SK-N-SH (cell line): ENCODE measurements at regions not wholly inside any gene's neighbourhood (a gene's known extent, or its start where the extent isn't known, plus 50 kb on each side); places are given as distances from the start of the nearest gene placed in this dataset.

ENCODE experiments used
- CTCF ChIA-PET: fragments of 300-600, 350-600 bp; formaldehyde crosslinking; extraction: SDS; loops from one replicate; lab custom pipeline; 2021; lab: Yijun Ruan, JAX
- POLR2A ChIA-PET: fragments of 350-600 bp; sonication (Branson Sonifier 250); formaldehyde crosslinking; extraction: SDS; loops from one replicate; lab custom pipeline; 2020; ENCODE audit warnings: antibody characterized with exemption, inconsistent platforms; lab: Yijun Ruan, JAX
- DNase-seq: peaks from one replicate; pipeline ENCODE4 v3.0.0; 2012
- H2AFZ ChIP-seq: fragments of 200-600 bp; sonication (generic); 2 replicates; pipeline ENCODE4 v1.8.1; 2016; ENCODE audit warnings: antibody characterized with exemption, mild to moderate bottlenecking, low read depth
- H3F3A ChIP-seq: fragments of 200-600 bp; sonication (generic); replicated peaks from 2 replicates; pipeline ENCODE3; 2016; ENCODE audit warnings: antibody characterized with exemption, mild to moderate bottlenecking; ENCODE audit not compliant: insufficient read depth
- H3K27ac ChIP-seq, 2 experiments: fragments of 200-500 bp in 1 of 2; fragments of 200-600 bp in 1 of 2; sonication (Bioruptor generic) in 1 of 2; sonication (generic), shearing (Covaris generic) in 1 of 2; 2 replicates each; pipeline versions ENCODE4 v1.5.1 to v1.6.1; 2014 to 2016; ENCODE audit warnings: low read depth in 2 of 2, inconsistent platforms in 1 of 2, low read length in 1 of 2, mild to moderate bottlenecking in 1 of 2, mixed read lengths in 1 of 2
- H3K27me3 ChIP-seq: fragments of 200-600 bp; sonication (generic), shearing (Covaris generic); 2 replicates; pipeline ENCODE4 v1.6.1; 2016; ENCODE audit warnings: mixed run types; ENCODE audit not compliant: insufficient read depth
- H3K36me3 ChIP-seq, 2 experiments: fragments of 200-500 bp in 1 of 2; fragments of 200-600 bp in 1 of 2; sonication (Bioruptor generic) in 1 of 2; sonication (generic) in 1 of 2; replicated peaks in 1 of 2; 2 replicates each; pipeline versions ENCODE3 to v1.5.1; 2014 to 2016; ENCODE audit warnings: low read length in 1 of 2, mild to moderate bottlenecking in 1 of 2; ENCODE audit not compliant: insufficient read depth in 2 of 2, control insufficient read depth in 1 of 2
- H3K4me1 ChIP-seq, 2 experiments: fragments of 200-500 bp in 1 of 2; fragments of 200-600 bp in 1 of 2; sonication (Bioruptor generic) in 1 of 2; sonication (generic), shearing (Covaris generic) in 1 of 2; 2 replicates each; pipeline versions ENCODE4 v1.5.1 to v1.6.1; 2014 to 2016; ENCODE audit warnings: low read depth in 1 of 2, low read length in 1 of 2, mixed run types in 1 of 2; ENCODE audit not compliant: insufficient read depth in 2 of 2, control insufficient read depth in 1 of 2
- H3K4me2 ChIP-seq: fragments of 200-600 bp; sonication (generic), shearing (Covaris generic); 2 replicates; pipeline ENCODE4 v1.6.1; 2017; ENCODE audit warnings: mixed run types
- H3K4me3 ChIP-seq, 2 experiments: fragments of 200-500 bp in 1 of 2; fragments of 200-600 bp in 1 of 2; sonication (Bioruptor generic) in 1 of 2; sonication (generic), shearing (Covaris generic) in 1 of 2; 2 replicates each; pipeline versions ENCODE4 v1.5.1 to v1.8.1; 2014 to 2016; ENCODE audit warnings: low read depth in 2 of 2, inconsistent platforms in 1 of 2, low read length in 1 of 2, mild to moderate bottlenecking in 1 of 2, mixed read lengths in 1 of 2, moderate library complexity in 1 of 2
- H3K79me2 ChIP-seq: fragments of 200-600 bp; sonication (generic); 2 replicates; pipeline ENCODE4 v1.8.1; 2017; ENCODE audit warnings: mild to moderate bottlenecking; ENCODE audit not compliant: insufficient read depth
- H3K9ac ChIP-seq: fragments of 200-600 bp; sonication (generic); 2 replicates; pipeline ENCODE4 v1.6.1; 2017; ENCODE audit warnings: mixed run types
- H3K9me2 ChIP-seq: fragments of 200-600 bp; sonication (generic); 2 replicates; pipeline ENCODE4 v1.6.1; 2017; ENCODE audit warnings: mixed run types
- H3K9me3 ChIP-seq: fragments of 200-600 bp; sonication (generic); 2 replicates; pipeline ENCODE4 v1.6.1; 2017; ENCODE audit warnings: mixed run types, mild to moderate bottlenecking, moderate library complexity
- H4K20me1 ChIP-seq: fragments of 200-600 bp; sonication (generic); 2 replicates; pipeline ENCODE4 v1.6.1; 2017; ENCODE audit warnings: mild to moderate bottlenecking, mixed run types; ENCODE audit not compliant: insufficient read depth
- ELF1 ChIP-seq: IDR thresholded peaks from 2 replicates; pipeline ENCODE4 v1.4.0; 2012
- EP300 ChIP-seq, 2 experiments: IDR thresholded peaks; 2 replicates each; pipeline versions ENCODE4 v1.4.0 to v1.6.1; 2012; ENCODE audit warnings: borderline replicate concordance in 1 of 2, low read depth in 1 of 2, low read length in 1 of 2
- FOSL2 ChIP-seq: IDR thresholded peaks from 2 replicates; pipeline ENCODE4 v1.4.0; 2012; ENCODE audit warnings: low read depth, mild to moderate bottlenecking, moderate library complexity, borderline replicate concordance
- FOXM1 ChIP-seq: IDR thresholded peaks from 2 replicates; pipeline ENCODE4 v1.4.0; 2012; ENCODE audit warnings: low read depth, mild to moderate bottlenecking
- GATA2 ChIP-seq: sonication (generic); formaldehyde crosslinking; IDR thresholded peaks from 2 replicates; pipeline ENCODE4 v1.5.0; 2020; ENCODE audit warnings: mild to moderate bottlenecking, missing genetic modification reagents
- JUND ChIP-seq: IDR thresholded peaks from 2 replicates; pipeline ENCODE4 v1.4.0; 2012
- NFIC ChIP-seq: IDR thresholded peaks from 2 replicates; pipeline ENCODE4 v1.4.0; 2012; ENCODE audit warnings: borderline replicate concordance
- PBX3 ChIP-seq: IDR thresholded peaks from 2 replicates; pipeline ENCODE4; 2012
- POLR2AphosphoS5 ChIP-seq: IDR thresholded peaks from 2 replicates; pipeline ENCODE4 v1.6.1; 2012; ENCODE audit warnings: low read depth, low read length
- RXRA ChIP-seq: IDR thresholded peaks from 2 replicates; pipeline ENCODE4 v1.4.0; 2012; ENCODE audit warnings: low read depth, mild to moderate bottlenecking, borderline replicate concordance
- SIN3A ChIP-seq: IDR thresholded peaks from 2 replicates; pipeline ENCODE4 v1.6.1; 2012; ENCODE audit warnings: low read depth, mild to moderate bottlenecking, low read length, moderate library complexity, borderline replicate concordance
- SMC3 ChIP-seq: IDR thresholded peaks from 2 replicates; pipeline ENCODE4 v1.6.1; 2012; ENCODE audit warnings: low read depth, low read length, improper control_type of control experiment
- TAF1 ChIP-seq: IDR thresholded peaks from 2 replicates; pipeline ENCODE4 v1.6.1; 2012; ENCODE audit warnings: low read depth, mild to moderate bottlenecking, low read length, moderate library complexity, borderline replicate concordance
- TCF12 ChIP-seq: IDR thresholded peaks from 2 replicates; pipeline ENCODE4 v1.4.0; 2012
- TEAD4 ChIP-seq: IDR thresholded peaks from 2 replicates; pipeline ENCODE4 v1.4.0; 2012; ENCODE audit warnings: mild to moderate bottlenecking, borderline replicate concordance; ENCODE audit not compliant: insufficient read depth
- USF2 ChIP-seq: fragments of 150-350 bp; IDR thresholded peaks from 2 replicates; pipeline ENCODE4 v1.6.1; 2017; ENCODE audit warnings: antibody characterized with exemption, low read length, low read depth, borderline replicate concordance
- WGBS: methylation state at CpG from one replicate; pipeline ENCODE4 v1.1.6; 2017; ENCODE audit warnings: low lambda C conversion rate; 5-methylcytosine and 5-hydroxymethylcytosine counted together

- no peaks in the 10 kb centered on the region for H3K36me3 ChIP-seq
- DNase-seq: no peak
- H3K27me3 ChIP-seq: no peaks in the 10 kb centered on the region
- H3K4me2 ChIP-seq: no peak overlapping the region; the same call in 1 of the 2 replicates
- no peak overlapping the region; the same call in 1 of the 2 replicates for H3K9ac ChIP-seq
- no peaks in the 10 kb centered on the region for H3K9me3 ChIP-seq
- H2AFZ ChIP-seq: 0 out of 2 replicates have a peak overlapping the region, but pooled peaks have one; percentile 52
- peaks cover 53% of the 10 kb centered on the region for H3F3A ChIP-seq
- H3K9me2 ChIP-seq: no peaks in the 10 kb centered on the region
- no peaks in the 10 kb centered on the region for H3K79me2 ChIP-seq
- peaks cover 0 to 11% of the 10 kb centered on the region in 2 experiments; a peak in 1 of 4 replicates for H3K4me1 ChIP-seq
- H3K4me3 ChIP-seq: no peak overlapping the region
- H3K27ac ChIP-seq: peak overlapping the region in 1 of 2 experiments; percentile 96; a peak in 2 of 4 replicates
- ChIA-PET POLR2A (no interaction called here), CTCF (interaction anchor here (0.7 to 1.1 kb wide), 2 partner anchors 57 to 210 kb away, joined by 3 read pairs; no protein-coding TSS in a partner anchor)
- TF ChIP-seq TEAD4 (peak; percentile 48; the same call in 1 of the 2 replicates), ELF1 (no peak), FOXM1 (peak; percentile 68; the same call in 1 of the 2 replicates), PBX3 (peak; percentile 68), TCF12 (peak; percentile 72), TAF1 (no peak), FOSL2 (peak; percentile 67; the same call in 1 of the 2 replicates), GATA2 (CRISPR knock-in tag) (no peak), JUND (peak; percentile 74), EP300 (IDR thresholded peaks at IDR 0.05; ENCODE audit: borderline replicate concordance in 1 of 2, low read depth in 1 of 2, low read length in 1 of 2) (peak in 1 of 2 experiments; percentile 82; a peak in 2 of 4 replicates), NFIC (peak; percentile 67), RXRA (peak; percentile 28; the same call in 1 of the 2 replicates)
- no peaks in the 10 kb centered on the region for H4K20me1 ChIP-seq
Observed at GRCh38 chr21:25103500-25104207, 503.6 kb downstream of the MRPL39 start.

- Histone ChIP-seq H3K9me3 (peaks cover 24% of the 10 kb centered on the region), H4K20me1 (no peaks in the 10 kb centered on the region), H3K36me3 (peaks cover 0 to 10% of the 10 kb centered on the region in 2 experiments), H3F3A (peaks cover 4% of the 10 kb centered on the region), H3K27me3 (no peaks in the 10 kb centered on the region), H3K4me3 (no peak overlapping the region), H3K27ac (no peak overlapping the region), H3K79me2 (no peaks in the 10 kb centered on the region), H3K9ac (no peak overlapping the region), H2AFZ (no peak overlapping the region), H3K9me2 (no peaks in the 10 kb centered on the region), H3K4me1 (no peaks in the 10 kb centered on the region), H3K4me2 (no peak overlapping the region)
- POLR2A ChIA-PET: no interaction called here
- no peak for DNase-seq
- 84% methylated on average over 2 of the region's 2 CpGs for WGBS
- no peak for TF ChIP-seq FOSL2
- no peak for TF ChIP-seq SMC3
- no peak for TF ChIP-seq TAF1
- no peak for TF ChIP-seq USF2
- TF ChIP-seq POLR2AphosphoS5: no peak
- TF ChIP-seq SIN3A: no peak
- no peak for TF ChIP-seq TCF12
- CTCF ChIA-PET: no interaction called here
Observed at GRCh38 chr21:25097648-25098047, 509.6 kb downstream of the MRPL39 start.
